Astrocyte of the spinal cord (primary cell): ENCODE measurements at regions not wholly inside any gene's neighbourhood (a gene's known extent, or its start where the extent isn't known, plus 50 kb on each side); places are given as distances from the start of the nearest gene placed in this dataset.

Experiments used
- DNase-seq: peaks from one replicate; pipeline ENCODE4 v3.0.0; 2011; ENCODE audit warnings: low read depth, low spot score
- H3K4me3 ChIP-seq: 2 replicates; pipeline ENCODE4 v1.5.1; 2011; ENCODE audit warnings: low read depth, mild to moderate bottlenecking, low read length, moderate library complexity
- in situ Hi-C: cut with HindIII; loops from 2 replicates; pipeline ENCODE4 v1.10.0; 2017; ENCODE audit warnings: low sequenced_read_pairs
- TF ChIP-seq, protein P1 (sequence below): IDR thresholded peaks from 2 replicates; pipeline ENCODE4 v1.5.1; 2012; ENCODE audit warnings: low read depth, mild to moderate bottlenecking, low read length, inconsistent platforms

DNA sequence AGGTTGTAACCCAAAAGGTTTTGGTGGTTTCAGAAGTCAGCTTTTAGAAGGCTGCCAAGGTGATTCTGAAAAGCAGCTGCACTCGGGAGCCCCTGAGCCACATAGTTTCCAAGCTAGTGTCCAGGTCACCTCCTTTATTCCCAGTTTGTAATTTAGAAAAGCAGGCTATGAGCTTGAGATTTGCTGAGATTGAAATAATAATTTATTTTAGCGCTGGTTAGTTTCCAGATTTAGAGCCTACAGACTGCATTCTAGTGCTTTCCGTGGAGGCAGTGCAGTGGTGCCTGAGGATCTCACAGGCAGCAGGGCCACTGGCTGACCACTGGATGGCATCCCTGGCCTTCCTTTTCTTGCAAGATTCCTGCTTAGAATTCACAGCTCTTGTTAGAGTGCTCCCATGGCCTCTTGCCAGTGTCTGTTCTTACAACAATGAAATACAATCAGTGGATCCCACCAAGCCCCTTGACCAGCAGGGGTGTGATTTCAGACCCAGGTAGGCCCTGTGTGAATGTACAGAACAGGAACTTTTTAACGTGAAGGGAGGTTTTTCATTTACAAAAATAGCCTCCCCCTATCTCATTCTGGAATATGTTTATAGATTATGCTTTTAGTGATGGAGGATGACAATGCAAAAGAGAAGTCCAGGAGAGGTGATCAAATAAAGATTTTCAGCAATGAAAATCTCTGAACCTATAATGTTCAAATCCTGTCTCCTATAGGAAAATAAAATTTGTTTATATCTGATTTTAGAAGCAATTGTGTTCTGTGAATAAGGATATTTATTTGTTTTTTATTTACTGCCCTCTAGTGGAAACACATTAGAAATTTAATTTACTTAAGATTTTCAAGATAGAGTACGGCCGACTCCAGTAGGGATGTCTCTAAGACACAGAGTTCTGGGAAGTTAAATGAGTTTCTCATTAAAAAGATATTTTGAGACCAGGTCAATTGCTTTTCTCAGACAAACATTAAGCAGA, 362.1 kb upstream of the STXBP6 start:
- no peak overlapping the region for H3K4me3 ChIP-seq
- in situ Hi-C loops = no loop called here
- TF ChIP-seq, protein P1, sequence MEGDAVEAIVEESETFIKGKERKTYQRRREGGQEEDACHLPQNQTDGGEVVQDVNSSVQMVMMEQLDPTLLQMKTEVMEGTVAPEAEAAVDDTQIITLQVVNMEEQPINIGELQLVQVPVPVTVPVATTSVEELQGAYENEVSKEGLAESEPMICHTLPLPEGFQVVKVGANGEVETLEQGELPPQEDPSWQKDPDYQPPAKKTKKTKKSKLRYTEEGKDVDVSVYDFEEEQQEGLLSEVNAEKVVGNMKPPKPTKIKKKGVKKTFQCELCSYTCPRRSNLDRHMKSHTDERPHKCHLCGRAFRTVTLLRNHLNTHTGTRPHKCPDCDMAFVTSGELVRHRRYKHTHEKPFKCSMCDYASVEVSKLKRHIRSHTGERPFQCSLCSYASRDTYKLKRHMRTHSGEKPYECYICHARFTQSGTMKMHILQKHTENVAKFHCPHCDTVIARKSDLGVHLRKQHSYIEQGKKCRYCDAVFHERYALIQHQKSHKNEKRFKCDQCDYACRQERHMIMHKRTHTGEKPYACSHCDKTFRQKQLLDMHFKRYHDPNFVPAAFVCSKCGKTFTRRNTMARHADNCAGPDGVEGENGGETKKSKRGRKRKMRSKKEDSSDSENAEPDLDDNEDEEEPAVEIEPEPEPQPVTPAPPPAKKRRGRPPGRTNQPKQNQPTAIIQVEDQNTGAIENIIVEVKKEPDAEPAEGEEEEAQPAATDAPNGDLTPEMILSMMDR = no peak
- peak; percentile 1 for DNase-seq

DNA sequence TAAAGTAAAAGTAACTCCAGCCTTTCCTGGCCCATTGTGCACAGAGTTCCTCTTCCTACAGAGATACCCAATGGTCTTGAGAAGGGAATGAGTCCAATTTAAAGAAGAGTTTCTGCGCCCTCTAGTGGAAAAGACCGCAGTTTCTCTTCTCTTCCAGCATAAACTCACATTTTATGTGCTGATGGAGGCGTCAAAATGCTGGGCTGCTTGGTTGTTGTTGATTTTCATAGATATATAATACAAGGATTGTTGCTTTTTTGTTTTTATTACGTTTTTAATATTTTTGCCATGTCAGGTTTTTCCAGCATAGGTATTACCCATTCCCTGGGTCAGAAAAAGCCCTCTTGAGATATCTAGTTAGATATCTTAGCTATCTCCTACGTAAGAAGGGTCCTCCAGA, 356.9 kb upstream of the STXBP6 start:
- in situ Hi-C loops = no loop called here

DNA sequence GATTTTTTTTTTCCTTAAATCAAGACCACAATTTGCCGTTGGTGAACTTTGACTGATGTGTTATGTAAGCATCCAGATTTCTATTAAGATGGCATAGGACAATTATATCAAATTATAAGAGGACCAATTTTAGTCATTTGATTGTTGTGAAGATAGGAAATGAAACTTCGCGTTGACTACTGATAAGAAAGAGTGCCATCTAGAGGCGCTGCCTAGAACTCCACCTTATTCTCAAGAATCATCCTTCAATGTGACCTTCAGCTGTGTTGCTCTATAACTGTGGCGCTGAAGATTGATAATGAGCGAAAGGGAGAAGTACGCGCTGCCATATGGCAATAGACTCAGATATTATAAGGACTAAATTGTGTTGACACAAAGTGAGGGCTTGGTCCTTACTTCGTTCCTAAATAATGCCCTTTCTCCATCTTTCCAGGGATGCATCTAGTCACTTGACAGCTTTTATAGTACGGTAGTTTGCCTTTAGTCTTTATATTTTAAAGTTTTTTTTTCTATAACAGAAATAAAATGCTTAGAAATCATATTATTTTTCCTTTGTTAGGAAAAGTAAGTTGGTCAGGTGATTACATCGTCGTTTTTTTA, 350.8 kb upstream of the STXBP6 start:
- no peak overlapping the region for H3K4me3 ChIP-seq
- in situ Hi-C loops = no loop called here
- TF ChIP-seq, protein P1 = peak; percentile 65
- peak; percentile 32 for DNase-seq

More for the DNA sequence above, 356.9 kb upstream of the STXBP6 start:
- no peak overlapping the region for H3K4me3 ChIP-seq
- no peak for DNase-seq
- TF ChIP-seq, protein P1 = peak; percentile 22

DNA sequence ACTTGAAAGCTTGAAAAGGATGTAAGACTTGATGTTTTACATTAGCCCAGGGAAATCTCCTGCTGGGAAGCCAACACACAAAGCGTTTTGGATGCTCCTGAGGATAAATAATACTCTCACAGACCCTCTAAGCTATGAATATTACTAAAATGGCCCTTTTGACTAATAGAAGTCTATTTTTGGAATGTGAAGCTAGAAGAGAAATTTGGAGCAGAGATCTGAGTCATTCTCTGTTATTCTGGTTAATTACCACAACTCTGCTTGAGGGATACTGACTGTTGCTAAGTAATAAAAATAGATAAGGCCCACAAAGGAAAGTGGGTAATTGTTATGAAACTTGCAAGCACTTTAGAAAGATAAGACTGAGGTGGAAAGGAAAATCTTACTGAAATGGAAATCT, 346.2 kb upstream of the STXBP6 start:
- no peak overlapping the region for H3K4me3 ChIP-seq
- in situ Hi-C loops = no loop called here
- DNase-seq = no peak
- TF ChIP-seq, protein P1 = no peak

DNA sequence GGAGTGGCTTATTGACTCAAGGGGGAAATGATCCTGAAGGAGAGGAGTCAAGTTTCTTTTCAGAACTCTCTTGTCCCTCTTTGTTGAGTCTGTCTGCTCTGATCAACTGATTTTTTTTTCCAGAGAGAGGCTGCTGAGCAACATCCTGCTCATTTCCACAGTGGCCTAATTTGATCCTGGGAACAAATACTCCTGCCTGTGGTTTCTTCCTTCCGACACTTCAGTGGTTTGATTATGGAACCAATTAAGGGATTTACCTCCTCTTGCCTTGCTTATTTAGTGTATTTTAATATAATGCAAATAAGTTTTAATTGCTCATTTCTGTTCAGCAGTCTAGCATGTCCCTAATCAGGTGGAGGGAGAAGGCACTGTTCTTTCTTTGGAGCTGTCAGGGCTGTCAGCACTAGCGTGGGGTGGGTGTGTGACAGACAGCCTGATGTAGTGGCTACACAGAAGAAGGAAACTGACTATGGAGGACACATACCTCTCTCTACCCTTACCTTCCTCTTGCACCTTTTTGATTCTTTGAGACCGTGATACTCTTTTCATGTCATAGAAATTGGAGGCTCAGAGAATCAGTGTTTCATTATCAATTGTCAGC, 344.9 kb upstream of the STXBP6 start:
- no peak for DNase-seq
- in situ Hi-C loops = no loop called here
- H3K4me3 ChIP-seq = no peak overlapping the region
- TF ChIP-seq, protein P1 = no peak

DNA sequence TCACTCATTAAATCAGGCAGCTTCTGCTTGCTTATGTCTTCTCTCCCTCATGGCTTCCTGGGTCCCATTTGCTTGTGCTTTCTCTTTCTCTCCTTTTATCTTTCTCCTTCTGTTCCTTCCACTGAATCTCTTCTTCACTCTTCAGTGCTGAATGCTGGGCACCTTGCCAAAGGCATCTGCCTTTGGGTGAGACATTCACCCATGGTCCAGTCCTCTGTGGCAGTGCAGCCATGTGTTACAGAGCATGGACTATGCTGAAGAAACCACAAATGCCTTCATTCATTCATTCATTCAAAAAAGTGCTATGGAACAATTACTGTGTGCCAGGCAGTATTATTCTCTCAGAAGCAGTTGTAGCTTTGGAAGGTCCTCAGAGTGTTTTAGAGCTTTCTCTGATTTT, 344.4 kb upstream of the STXBP6 start:
- no peak for DNase-seq
- TF ChIP-seq, protein P1 = no peak
- H3K4me3 ChIP-seq = no peak overlapping the region
- in situ Hi-C loops = no loop called here
